ENCODE measurements at regions not wholly inside any gene's neighbourhood (a gene's known extent, or its start where the extent isn't known, plus 50 kb on each side); places are given as distances from the start of the nearest gene placed in this dataset.

GRCh38 chr2:16461672-16462071 is 204.0 kb downstream of the CYRIA start:
- no peaks in the 10 kb centered on the region for H3K4me1 ChIP-seq (ENCODE audit: control insufficient read depth, insufficient read depth, low read length)
- H3K36me3 ChIP-seq (ENCODE audit: control insufficient read depth, insufficient read depth, low read length) = no peaks in the 10 kb centered on the region
- H3K27me3 ChIP-seq (ENCODE audit: control insufficient read depth, insufficient read depth, low read length) = no peaks in the 10 kb centered on the region
- H3K27ac ChIP-seq (ENCODE audit: low read depth, low read length) = no peak overlapping the region
- no peaks in the 10 kb centered on the region for H3K9me3 ChIP-seq (ENCODE audit: control insufficient read depth, insufficient read depth, low read depth, low read length)
- H3K9ac ChIP-seq (ENCODE audit: low read length) = no peak overlapping the region
- H3K4me3 ChIP-seq (ENCODE audit: low read depth, low read length) = no peak overlapping the region

- no peaks in the 10 kb centered on the region for H3K9me3 ChIP-seq (ENCODE audit: control insufficient read depth, insufficient read depth, low read depth, low read length)
- H3K9ac ChIP-seq (ENCODE audit: low read length) = no peak overlapping the region
- no peaks in the 10 kb centered on the region for H3K27me3 ChIP-seq (ENCODE audit: control insufficient read depth, insufficient read depth, low read length)
- H3K4me3 ChIP-seq (ENCODE audit: low read depth, low read length) = no peak overlapping the region
- no peaks in the 10 kb centered on the region for H3K4me1 ChIP-seq (ENCODE audit: control insufficient read depth, insufficient read depth, low read length)
- no peak overlapping the region for H3K27ac ChIP-seq (ENCODE audit: low read depth, low read length)
- no peaks in the 10 kb centered on the region for H3K36me3 ChIP-seq (ENCODE audit: control insufficient read depth, insufficient read depth, low read length)
Measured at GRCh38 chr2:16459606-16460005, 206.0 kb downstream of the CYRIA start.

- Histone ChIP-seq H3K27me3 (ENCODE audit: control insufficient read depth, insufficient read depth, low read length) (no peaks in the 10 kb centered on the region), H3K9me3 (ENCODE audit: control insufficient read depth, insufficient read depth, low read depth, low read length) (no peaks in the 10 kb centered on the region), H3K9ac (ENCODE audit: low read length) (no peak overlapping the region), H3K4me1 (ENCODE audit: control insufficient read depth, insufficient read depth, low read length) (no peaks in the 10 kb centered on the region), H3K36me3 (ENCODE audit: control insufficient read depth, insufficient read depth, low read length) (no peaks in the 10 kb centered on the region), H3K27ac (ENCODE audit: low read depth, low read length) (no peak overlapping the region), H3K4me3 (ENCODE audit: low read depth, low read length) (no peak overlapping the region)
Measured at GRCh38 chr2:16454621-16455020, 211.0 kb downstream of the CYRIA start.

- H3K9ac ChIP-seq (ENCODE audit: low read length) = no peak overlapping the region
- no peaks in the 10 kb centered on the region for H3K27me3 ChIP-seq (ENCODE audit: control insufficient read depth, insufficient read depth, low read length)
- no peaks in the 10 kb centered on the region for H3K9me3 ChIP-seq (ENCODE audit: control insufficient read depth, insufficient read depth, low read depth, low read length)
- H3K4me3 ChIP-seq (ENCODE audit: low read depth, low read length) = no peak overlapping the region
- H3K36me3 ChIP-seq (ENCODE audit: control insufficient read depth, insufficient read depth, low read length) = no peaks in the 10 kb centered on the region
- H3K4me1 ChIP-seq (ENCODE audit: control insufficient read depth, insufficient read depth, low read length) = no peaks in the 10 kb centered on the region
- no peak overlapping the region for H3K27ac ChIP-seq (ENCODE audit: low read depth, low read length)
Measured at GRCh38 chr2:16452123-16452522, 213.5 kb downstream of the CYRIA start.

GRCh38 chr2:16446706-16447105 is 218.9 kb downstream of the CYRIA start:
- Histone ChIP-seq H3K9me3 (ENCODE audit: control insufficient read depth, insufficient read depth, low read depth, low read length) (no peaks in the 10 kb centered on the region), H3K4me3 (ENCODE audit: low read depth, low read length) (no peak overlapping the region), H3K27ac (ENCODE audit: low read depth, low read length) (no peak overlapping the region), H3K4me1 (ENCODE audit: control insufficient read depth, insufficient read depth, low read length) (no peaks in the 10 kb centered on the region), H3K9ac (ENCODE audit: low read length) (no peak overlapping the region), H3K27me3 (ENCODE audit: control insufficient read depth, insufficient read depth, low read length) (no peaks in the 10 kb centered on the region), H3K36me3 (ENCODE audit: control insufficient read depth, insufficient read depth, low read length) (no peaks in the 10 kb centered on the region)

- Histone ChIP-seq H3K36me3 (ENCODE audit: control insufficient read depth, insufficient read depth, low read length) (no peaks in the 10 kb centered on the region), H3K27ac (ENCODE audit: low read depth, low read length) (no peak overlapping the region), H3K4me3 (ENCODE audit: low read depth, low read length) (no peak overlapping the region), H3K27me3 (ENCODE audit: control insufficient read depth, insufficient read depth, low read length) (no peaks in the 10 kb centered on the region), H3K9me3 (ENCODE audit: control insufficient read depth, insufficient read depth, low read depth, low read length) (no peaks in the 10 kb centered on the region), H3K9ac (ENCODE audit: low read length) (no peak overlapping the region), H3K4me1 (ENCODE audit: control insufficient read depth, insufficient read depth, low read length) (no peaks in the 10 kb centered on the region; the same call in 1 of the 2 replicates)
Measured at GRCh38 chr2:16442971-16443370, 222.7 kb downstream of the CYRIA start.

- Histone ChIP-seq H3K9me3 (ENCODE audit: control insufficient read depth, insufficient read depth, low read depth, low read length) (no peaks in the 10 kb centered on the region), H3K36me3 (ENCODE audit: control insufficient read depth, insufficient read depth, low read length) (no peaks in the 10 kb centered on the region), H3K27me3 (ENCODE audit: control insufficient read depth, insufficient read depth, low read length) (no peaks in the 10 kb centered on the region), H3K4me1 (ENCODE audit: control insufficient read depth, insufficient read depth, low read length) (no peaks in the 10 kb centered on the region; the same call in 1 of the 2 replicates), H3K9ac (ENCODE audit: low read length) (no peak overlapping the region), H3K4me3 (ENCODE audit: low read depth, low read length) (no peak overlapping the region), H3K27ac (ENCODE audit: low read depth, low read length) (no peak overlapping the region)
Measured at GRCh38 chr2:16441431-16441830, 224.2 kb downstream of the CYRIA start.

- Histone ChIP-seq H3K4me1 (ENCODE audit: control insufficient read depth, insufficient read depth, low read length) (no peaks in the 10 kb centered on the region; the same call in 1 of the 2 replicates), H3K4me3 (ENCODE audit: low read depth, low read length) (no peak overlapping the region), H3K9ac (ENCODE audit: low read length) (no peak overlapping the region), H3K9me3 (ENCODE audit: control insufficient read depth, insufficient read depth, low read depth, low read length) (no peaks in the 10 kb centered on the region), H3K36me3 (ENCODE audit: control insufficient read depth, insufficient read depth, low read length) (no peaks in the 10 kb centered on the region), H3K27me3 (ENCODE audit: control insufficient read depth, insufficient read depth, low read length) (no peaks in the 10 kb centered on the region), H3K27ac (ENCODE audit: low read depth, low read length) (no peak overlapping the region)
Measured at GRCh38 chr2:16440898-16441297, 224.7 kb downstream of the CYRIA start.

- no peaks in the 10 kb centered on the region for H3K9me3 ChIP-seq (ENCODE audit: control insufficient read depth, insufficient read depth, low read depth, low read length)
- no peaks in the 10 kb centered on the region for H3K27me3 ChIP-seq (ENCODE audit: control insufficient read depth, insufficient read depth, low read length)
- no peaks in the 10 kb centered on the region; the same call in 1 of the 2 replicates for H3K4me1 ChIP-seq (ENCODE audit: control insufficient read depth, insufficient read depth, low read length)
- H3K4me3 ChIP-seq (ENCODE audit: low read depth, low read length) = no peak overlapping the region
- no peak overlapping the region for H3K9ac ChIP-seq (ENCODE audit: low read length)
- no peak overlapping the region for H3K27ac ChIP-seq (ENCODE audit: low read depth, low read length)
- H3K36me3 ChIP-seq (ENCODE audit: control insufficient read depth, insufficient read depth, low read length) = no peaks in the 10 kb centered on the region
Measured at GRCh38 chr2:16438613-16439321, 226.9 kb downstream of the CYRIA start.

GRCh38 chr2:16437189-16437588 is 228.4 kb downstream of the CYRIA start:
- H3K36me3 ChIP-seq (ENCODE audit: control insufficient read depth, insufficient read depth, low read length) = no peaks in the 10 kb centered on the region
- no peak overlapping the region for H3K4me3 ChIP-seq (ENCODE audit: low read depth, low read length)
- H3K9ac ChIP-seq (ENCODE audit: low read length) = no peak overlapping the region
- no peaks in the 10 kb centered on the region for H3K27me3 ChIP-seq (ENCODE audit: control insufficient read depth, insufficient read depth, low read length)
- no peak overlapping the region for H3K27ac ChIP-seq (ENCODE audit: low read depth, low read length)
- no peaks in the 10 kb centered on the region for H3K9me3 ChIP-seq (ENCODE audit: control insufficient read depth, insufficient read depth, low read depth, low read length)
- no peaks in the 10 kb centered on the region; the same call in 1 of the 2 replicates for H3K4me1 ChIP-seq (ENCODE audit: control insufficient read depth, insufficient read depth, low read length)

- Histone ChIP-seq H3K36me3 (ENCODE audit: control insufficient read depth, insufficient read depth, low read length) (no peaks in the 10 kb centered on the region), H3K27me3 (ENCODE audit: control insufficient read depth, insufficient read depth, low read length) (no peaks in the 10 kb centered on the region), H3K9me3 (ENCODE audit: control insufficient read depth, insufficient read depth, low read depth, low read length) (no peaks in the 10 kb centered on the region), H3K4me3 (ENCODE audit: low read depth, low read length) (no peak overlapping the region), H3K9ac (ENCODE audit: low read length) (no peak overlapping the region), H3K27ac (ENCODE audit: low read depth, low read length) (no peak overlapping the region), H3K4me1 (ENCODE audit: control insufficient read depth, insufficient read depth, low read length) (no peaks in the 10 kb centered on the region; the same call in 1 of the 2 replicates)
Measured at GRCh38 chr2:16434393-16434792, 231.2 kb downstream of the CYRIA start.
